GM12891 (cell line): ENCODE measurements at regions not wholly inside any gene's neighbourhood (a gene's known extent, or its start where the extent isn't known, plus 50 kb on each side); places are given as distances from the start of the nearest gene placed in this dataset.

Source experiments
- DNase-seq: peaks from one replicate; pipeline ENCODE4 v3.0.0; 2011; ENCODE audit warnings: low spot score; ENCODE audit not compliant: insufficient read length
- FAIRE-seq: peaks from 2 replicates; lab custom pipeline; 2011; peaks lifted over from hg19 to GRCh38; lab: Jason Lieb, UNC
- PAX5 ChIP-seq: IDR thresholded peaks from 2 replicates; pipeline ENCODE4 v1.6.1; 2011; ENCODE audit warnings: low read length, moderate library complexity, mild to moderate bottlenecking; ENCODE audit not compliant: insufficient read depth, severe bottlenecking
- POLR2A ChIP-seq: IDR thresholded peaks from 2 replicates; pipeline ENCODE4 v1.6.1; 2011; ENCODE audit warnings: low read depth, low read length, control low read depth
- POLR2AphosphoS5 ChIP-seq: IDR thresholded peaks from 2 replicates; pipeline ENCODE4 v1.6.1; 2011; ENCODE audit warnings: low read depth, low read length, control low read depth
- POU2F2 ChIP-seq: IDR thresholded peaks from 2 replicates; pipeline ENCODE4 v1.6.1; 2011; ENCODE audit warnings: low read depth, mild to moderate bottlenecking, control low read depth, low read length, moderate library complexity
- SPI1 ChIP-seq: IDR thresholded peaks from 2 replicates; pipeline ENCODE4 v1.6.1; 2011; ENCODE audit warnings: low read depth, low read length, control low read depth
- TAF1 ChIP-seq: IDR thresholded peaks from 2 replicates; pipeline ENCODE4 v1.6.1; 2011; ENCODE audit warnings: low read depth, low read length, control low read depth

DNA sequence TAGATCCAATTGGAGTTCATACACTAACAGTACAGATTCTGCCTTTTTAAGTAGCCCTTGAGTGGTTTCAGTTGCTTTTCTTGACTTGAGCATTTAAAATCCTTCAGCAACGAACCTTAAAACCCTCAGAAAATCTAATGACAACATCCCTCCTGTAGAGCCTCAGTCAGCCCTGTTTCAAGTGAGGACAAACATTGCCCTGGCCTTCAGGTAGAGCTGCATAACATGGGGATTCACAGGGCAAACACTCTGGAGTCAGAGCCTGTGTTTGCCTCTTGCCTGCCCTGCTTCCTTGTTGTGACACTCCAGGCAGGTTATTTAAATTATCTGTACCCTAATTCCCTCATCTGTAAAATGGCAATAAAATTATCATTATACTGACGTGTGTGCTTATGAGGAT, 96.1 kb upstream of the KCNA3 start:
- TF ChIP-seq PAX5 (no peak), POU2F2 (no peak), SPI1 (no peak), TAF1 (no peak), POLR2A (no peak), POLR2AphosphoS5 (no peak)
- FAIRE-seq: peak; percentile 38
- no peak for DNase-seq

- DNase-seq (no peak), FAIRE-seq (no peak)
- TF ChIP-seq TAF1 (no peak), PAX5 (no peak)
Observed at GRCh38 chr1:110768605-110769004, 93.9 kb upstream of the KCNA3 start.

- FAIRE-seq (no peak), DNase-seq (no peak)
- TF ChIP-seq PAX5: no peak
- TF ChIP-seq POLR2AphosphoS5: no peak
- TF ChIP-seq POLR2A: no peak
- TF ChIP-seq TAF1: no peak
- no peak for TF ChIP-seq SPI1
- TF ChIP-seq POU2F2: no peak
Observed at GRCh38 chr1:110766336-110766647, 91.6 kb upstream of the KCNA3 start.

DNA sequence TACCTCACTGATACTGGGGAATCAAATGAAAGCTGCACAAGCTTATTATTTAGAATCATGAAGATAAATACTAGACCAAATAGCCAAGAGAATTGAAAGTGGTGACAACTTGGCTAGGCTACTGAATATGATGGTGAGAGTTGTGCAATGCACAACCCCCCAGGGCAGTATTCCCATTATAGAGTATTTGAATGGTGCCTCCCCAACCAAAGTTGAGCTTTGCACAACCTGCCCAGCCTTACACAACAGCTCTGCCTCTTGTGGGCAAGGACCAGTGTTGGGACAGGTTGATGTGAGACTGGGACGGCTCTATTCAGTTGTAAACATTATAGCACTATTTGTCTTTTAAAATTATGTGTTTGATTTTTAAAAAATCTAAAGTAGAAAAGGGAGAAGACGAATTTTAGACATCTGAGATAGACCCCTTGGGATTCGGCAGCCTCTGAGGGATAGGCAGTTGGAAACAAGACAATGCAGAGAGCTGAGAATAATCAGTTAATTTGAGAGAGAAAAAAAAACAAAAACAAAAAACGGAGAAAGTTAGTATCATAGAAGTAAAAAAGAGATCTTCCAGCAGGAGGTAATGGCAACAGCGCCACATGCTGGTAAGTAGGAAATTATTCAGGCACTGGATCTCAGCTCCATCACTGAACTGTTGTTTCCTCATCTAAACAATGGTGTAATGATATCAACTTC, 91.0 kb upstream of the KCNA3 start:
- no peak for DNase-seq
- TF ChIP-seq SPI1: no peak
- TF ChIP-seq POLR2A: no peak
- TF ChIP-seq POLR2AphosphoS5: no peak
- no peak for TF ChIP-seq PAX5
- TF ChIP-seq TAF1: no peak
- TF ChIP-seq POU2F2: no peak
- peak; percentile 90 for FAIRE-seq

GRCh38 chr1:110763149-110763548, 88.4 kb upstream of the KCNA3 start:
- DNase-seq (no peak), FAIRE-seq (no peak)
- TF ChIP-seq POU2F2: no peak
- TF ChIP-seq TAF1: no peak
- no peak for TF ChIP-seq POLR2AphosphoS5
- TF ChIP-seq PAX5: no peak
- no peak for TF ChIP-seq POLR2A
- TF ChIP-seq SPI1: no peak

- TF ChIP-seq TAF1 (no peak), POLR2AphosphoS5 (no peak), PAX5 (no peak), POU2F2 (no peak), SPI1 (no peak), POLR2A (no peak)
- DNase-seq (no peak), FAIRE-seq (no peak)
Observed at GRCh38 chr1:110760321-110760720, 85.6 kb upstream of the KCNA3 start.

DNA sequence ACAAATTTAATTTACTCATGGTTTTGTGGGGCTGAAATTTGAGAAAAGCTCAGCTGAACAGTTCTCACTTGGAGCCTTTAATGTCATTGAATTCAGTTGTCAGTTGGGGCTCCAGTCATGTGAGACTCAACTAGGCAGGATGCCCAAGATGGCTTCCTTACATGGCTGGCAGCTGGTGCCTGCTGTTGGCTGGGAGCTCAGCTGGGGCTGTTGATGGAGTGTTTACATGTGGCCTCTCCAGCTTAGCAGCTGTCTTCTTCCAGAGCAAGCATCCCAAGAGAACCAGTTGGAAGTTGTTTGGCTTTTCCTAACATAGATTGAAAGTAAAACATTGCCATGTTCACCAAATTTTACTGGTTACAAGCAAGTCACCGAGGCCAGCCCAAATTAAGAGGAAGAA, 81.8 kb upstream of the KCNA3 start:
- FAIRE-seq (no peak), DNase-seq (no peak)
- TF ChIP-seq PAX5: no peak
- no peak for TF ChIP-seq POLR2A
- no peak for TF ChIP-seq SPI1
- no peak for TF ChIP-seq POU2F2
- TF ChIP-seq TAF1: no peak
- no peak for TF ChIP-seq POLR2AphosphoS5

DNA sequence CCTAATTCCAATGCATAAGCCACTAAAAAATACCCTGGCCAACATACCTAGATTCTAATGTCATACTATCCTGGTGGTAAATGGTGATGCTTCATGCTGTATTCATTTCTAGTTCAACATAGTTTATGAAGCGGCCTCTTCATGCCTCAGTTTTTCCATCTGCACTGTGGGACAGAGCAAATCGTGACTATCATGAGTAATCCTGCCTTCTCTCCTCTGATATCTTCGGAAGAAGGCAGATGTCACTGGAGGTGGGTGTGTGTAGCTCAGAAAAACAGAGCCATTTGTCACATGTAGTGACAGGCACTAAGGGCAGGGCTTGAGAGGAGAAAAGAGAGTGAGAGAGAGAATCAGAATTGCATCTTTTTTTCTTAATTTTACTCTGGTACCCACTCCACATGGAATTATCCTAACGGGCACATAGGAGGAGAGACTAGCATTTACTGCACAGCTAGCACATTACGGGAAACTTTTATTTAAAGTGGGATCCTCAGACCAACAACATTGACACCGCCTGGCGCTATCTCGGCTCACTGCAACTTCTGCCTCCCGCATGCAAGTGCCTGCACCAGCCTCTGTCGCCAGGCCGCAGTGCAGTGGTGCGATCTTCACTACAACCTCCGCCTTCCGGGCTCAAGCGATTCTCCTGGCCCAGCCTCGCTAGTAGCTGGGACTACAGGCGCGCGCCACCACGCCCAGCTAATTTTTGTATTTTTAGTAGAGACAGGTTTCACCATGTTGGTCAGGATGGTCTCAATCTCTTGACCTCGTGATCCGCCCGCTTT, 78.4 kb upstream of the KCNA3 start:
- no peak for DNase-seq
- no peak for TF ChIP-seq SPI1
- TF ChIP-seq PAX5: no peak
- no peak for TF ChIP-seq POLR2AphosphoS5
- TF ChIP-seq POLR2A: no peak
- TF ChIP-seq POU2F2: no peak
- TF ChIP-seq TAF1: no peak
- no peak for FAIRE-seq

DNA sequence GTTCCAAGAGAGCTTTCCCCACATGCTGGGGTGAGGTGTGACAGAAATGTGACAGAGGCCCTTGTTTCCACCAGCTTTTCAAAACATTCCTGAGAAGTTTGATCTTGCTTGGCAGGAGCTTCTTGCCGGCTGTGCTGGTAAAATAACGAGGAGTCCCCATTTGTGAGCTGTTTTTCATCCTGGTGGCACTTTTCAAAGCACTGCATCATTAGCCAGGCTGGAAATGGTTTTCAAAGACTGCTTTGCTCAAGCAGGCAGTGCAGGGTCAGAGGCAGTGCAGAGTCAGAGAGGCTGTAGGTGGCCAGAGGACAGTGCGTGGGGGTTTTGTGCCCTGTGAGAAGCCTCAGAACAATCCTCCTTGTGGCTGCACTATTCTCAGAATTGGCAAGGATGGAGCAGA, 75.8 kb upstream of the KCNA3 start:
- DNase-seq (no peak), FAIRE-seq (no peak)
- no peak for TF ChIP-seq TAF1
- TF ChIP-seq SPI1: no peak
- no peak for TF ChIP-seq POLR2A
- no peak for TF ChIP-seq POU2F2
- TF ChIP-seq PAX5: no peak
- TF ChIP-seq POLR2AphosphoS5: no peak

DNA sequence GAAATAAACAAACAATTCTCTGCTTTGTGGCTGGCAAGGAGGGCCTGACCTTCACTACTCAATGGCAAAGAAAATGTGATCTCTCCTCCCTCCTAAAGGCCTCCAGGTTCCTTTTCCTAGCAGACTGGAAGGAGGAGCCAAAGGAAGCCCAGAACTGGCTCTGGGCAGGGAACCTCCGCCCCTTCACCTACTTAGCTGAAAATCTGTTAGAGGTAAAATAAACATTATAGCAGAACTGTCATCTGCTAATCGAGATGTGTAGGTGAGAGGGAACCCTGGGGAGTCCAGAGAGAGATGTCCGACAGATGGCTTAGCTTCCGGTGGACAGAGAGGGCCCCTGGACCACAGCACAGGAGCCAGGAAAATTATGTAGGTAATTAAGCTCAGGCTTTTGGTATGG, 75.2 kb upstream of the KCNA3 start:
- FAIRE-seq (no peak), DNase-seq (no peak)
- TF ChIP-seq POLR2A: no peak
- TF ChIP-seq SPI1: no peak
- no peak for TF ChIP-seq PAX5
- TF ChIP-seq POU2F2: no peak
- TF ChIP-seq POLR2AphosphoS5: no peak
- TF ChIP-seq TAF1: no peak
